Common myeloid progenitor, CD34-positive (primary cell): ENCODE measurements at regions not wholly inside any gene's neighbourhood (a gene's known extent, or its start where the extent isn't known, plus 50 kb on each side); places are given as distances from the start of the nearest gene placed in this dataset.

ENCODE experiments used
- CTCF ChIA-PET: fragments of 350-600 bp; sonication (Branson Sonifier 250); formaldehyde crosslinking; loops from one replicate; lab custom pipeline; 2021; ENCODE audit warnings: antibody characterized with exemption; lab: Charles Lee
- POLR2A ChIA-PET: fragments of 350-600 bp; sonication (Branson Sonifier 250); formaldehyde crosslinking; loops from one replicate; lab custom pipeline; 2021; ENCODE audit warnings: antibody characterized with exemption; lab: Charles Lee
- DNase-seq, 3 donors: peaks; one replicate each; pipeline versions ENCODE4 v3.0.0 to v3.0.0-alpha.2; 2013
- H3K27ac ChIP-seq, 2 experiments: 1 replicate in 1 of 2; 2 replicates in 1 of 2; pipeline ENCODE4 v1.7.0; 2013; ENCODE audit warnings: inconsistent platforms in 2 of 2, low read length in 2 of 2, mild to moderate bottlenecking in 2 of 2, low read depth in 1 of 2, moderate library complexity in 1 of 2; ENCODE audit not compliant: severe bottlenecking in 2 of 2, insufficient read depth in 1 of 2, poor library complexity in 1 of 2
- H3K27me3 ChIP-seq, 5 experiments: replicated peaks in 2 of 5; 1 replicate in 3 of 5; 2 replicates in 2 of 5; pipeline versions ENCODE4 v1.6.1 to v1.7.0; 2013; ENCODE audit warnings: low read length in 4 of 5, mild to moderate bottlenecking in 2 of 5, moderate library complexity in 2 of 5, inconsistent platforms in 1 of 5; ENCODE audit not compliant: insufficient read depth in 5 of 5, control insufficient read depth in 4 of 5
- H3K36me3 ChIP-seq, 4 experiments: 1 replicate in 2 of 4; 2 replicates in 2 of 4; pipeline versions ENCODE4 v1.6.1 to v1.7.0; 2013; ENCODE audit warnings: low read length in 3 of 4, control low read depth in 1 of 4, mild to moderate bottlenecking in 1 of 4; ENCODE audit not compliant: control insufficient read depth in 4 of 4, insufficient read depth in 4 of 4
- H3K4me1 ChIP-seq, 4 experiments: 1 replicate in 3 of 4; 2 replicates in 1 of 4; pipeline versions ENCODE4 v1.6.1 to v1.7.1; 2013; ENCODE audit warnings: low read length in 3 of 4, mild to moderate bottlenecking in 3 of 4, control low read depth in 1 of 4, inconsistent platforms in 1 of 4, moderate library complexity in 1 of 4; ENCODE audit not compliant: control insufficient read depth in 4 of 4, insufficient read depth in 4 of 4; ENCODE audit errors: control extremely low read depth in 1 of 4
- H3K4me3 ChIP-seq, 7 experiments: 1 replicate in 4 of 7; 2 replicates in 3 of 7; pipeline versions ENCODE4 v1.5.1 to v1.7.0; 2013; ENCODE audit warnings: mild to moderate bottlenecking in 7 of 7, low read length in 6 of 7, moderate library complexity in 6 of 7, inconsistent platforms in 2 of 7, low read depth in 2 of 7, control low read depth in 1 of 7; ENCODE audit not compliant: insufficient read depth in 4 of 7, control insufficient read depth in 1 of 7; ENCODE audit errors: extremely low read depth in 1 of 7
- H3K9me3 ChIP-seq, 5 experiments: 1 replicate in 4 of 5; 2 replicates in 1 of 5; pipeline versions ENCODE4 v1.6.1 to v1.7.1; 2013; ENCODE audit warnings: low read length in 4 of 5, mild to moderate bottlenecking in 2 of 5, inconsistent platforms in 1 of 5, low read depth in 1 of 5, moderate library complexity in 1 of 5; ENCODE audit not compliant: control insufficient read depth in 4 of 5, insufficient read depth in 2 of 5; ENCODE audit errors: control extremely low read depth in 1 of 5
- WGBS: methylation state at CpG from one replicate; pipeline ENCODE4 v1.1.5; 2013; ENCODE audit not compliant: insufficient coverage; 5-methylcytosine and 5-hydroxymethylcytosine counted together

- H3K27ac ChIP-seq, result no peak overlapping the region
- DNase-seq, result no peak
- no peaks in the 10 kb centered on the region for H3K27me3 ChIP-seq
- H3K9me3 ChIP-seq, result no peaks in the 10 kb centered on the region
- peaks cover 0 to 10% (median 6%) of the 10 kb centered on the region in 4 experiments for H3K4me1 ChIP-seq
- POLR2A ChIA-PET, result no interaction called here
- WGBS, result no CpG with 5 or more reads among the region's 2 CpGs
- CTCF ChIA-PET, result interaction anchor here (0.7 to 1.4 kb wide), 2 partner anchors 15 to 18 kb away, joined by 3 read pairs; no protein-coding TSS in a partner anchor
- H3K4me3 ChIP-seq, result no peak overlapping the region
- no peaks in the 10 kb centered on the region for H3K36me3 ChIP-seq
Observed at GRCh38 chr12:90238663-90239271, 530.1 kb upstream of the ATP2B1 start.

- Histone ChIP-seq H3K27ac (no peak overlapping the region), H3K36me3 (no peaks in the 10 kb centered on the region), H3K9me3 (no peaks in the 10 kb centered on the region), H3K4me1 (peaks cover 0 to 9% (median 5%) of the 10 kb centered on the region in 4 experiments), H3K4me3 (no peak overlapping the region), H3K27me3 (no peaks in the 10 kb centered on the region)
- 100% methylated on average over 2 of the region's 3 CpGs for WGBS
- DNase-seq, result no peak
- ChIA-PET POLR2A (no interaction called here), CTCF (interaction anchor here (1.1 kb wide), 1 partner anchor 15 kb away, joined by 3 read pairs; no protein-coding TSS in a partner anchor)
Observed at GRCh38 chr12:90237841-90238240, 529.2 kb upstream of the ATP2B1 start.

GRCh38 chr12:90235642-90236041, 527.0 kb upstream of the ATP2B1 start:
- CTCF ChIA-PET, result no interaction called here
- WGBS, result no CpG with 5 or more reads among the region's 1 CpG
- H3K27me3 ChIP-seq, result no peaks in the 10 kb centered on the region
- H3K4me1 ChIP-seq, result peaks cover 0 to 9% (median 5%) of the 10 kb centered on the region in 4 experiments
- POLR2A ChIA-PET, result no interaction called here
- H3K36me3 ChIP-seq, result no peaks in the 10 kb centered on the region
- H3K9me3 ChIP-seq, result no peaks in the 10 kb centered on the region
- no peak overlapping the region for H3K27ac ChIP-seq
- DNase-seq, result no peak
- no peak overlapping the region for H3K4me3 ChIP-seq

GRCh38 chr12:90234472-90234871, 525.8 kb upstream of the ATP2B1 start:
- Histone ChIP-seq H3K27ac (no peak overlapping the region), H3K4me3 (no peak overlapping the region), H3K36me3 (no peaks in the 10 kb centered on the region), H3K27me3 (no peaks in the 10 kb centered on the region), H3K9me3 (no peaks in the 10 kb centered on the region), H3K4me1 (peaks cover 0 to 9% (median 5%) of the 10 kb centered on the region in 4 experiments)
- ChIA-PET POLR2A (no interaction called here), CTCF (interaction anchor here (0.6 kb wide), 1 partner anchor 221 kb away, joined by 3 read pairs; no protein-coding TSS in a partner anchor)
- no peak for DNase-seq
- 100% methylated on average over 1 of the region's 2 CpGs for WGBS

GRCh38 chr12:90233168-90234100, 524.8 kb upstream of the ATP2B1 start:
- no peak overlapping the region for H3K4me3 ChIP-seq
- peaks cover 0 to 9% (median 5%) of the 10 kb centered on the region in 4 experiments for H3K4me1 ChIP-seq
- CTCF ChIA-PET, result no interaction called here
- DNase-seq, result no peak
- WGBS, result 90% methylated on average over 2 of the region's 6 CpGs
- H3K27me3 ChIP-seq, result no peaks in the 10 kb centered on the region
- H3K27ac ChIP-seq, result no peak overlapping the region
- H3K9me3 ChIP-seq, result no peaks in the 10 kb centered on the region
- POLR2A ChIA-PET, result no interaction called here
- H3K36me3 ChIP-seq, result no peaks in the 10 kb centered on the region

GRCh38 chr12:90229407-90230170, 521.0 kb upstream of the ATP2B1 start:
- Histone ChIP-seq H3K36me3 (no peaks in the 10 kb centered on the region), H3K4me3 (no peak overlapping the region), H3K27ac (no peak overlapping the region), H3K4me1 (no peaks in the 10 kb centered on the region), H3K9me3 (no peaks in the 10 kb centered on the region), H3K27me3 (no peaks in the 10 kb centered on the region)
- ChIA-PET CTCF (no interaction called here), POLR2A (no interaction called here)
- DNase-seq, result no peak
- 63% methylated on average over 3 of the region's 8 CpGs for WGBS
